LNCaP clone FGC (cell line): ENCODE measurements at regions not wholly inside any gene's neighbourhood (a gene's known extent, or its start where the extent isn't known, plus 50 kb on each side); places are given as distances from the start of the nearest gene placed in this dataset.

Experiments
- DNase-seq: peaks from one replicate; pipeline ENCODE4 v3.0.0-alpha.2; 2011; ENCODE audit warnings: low read depth
- H3K4me3 ChIP-seq: 2 replicates; pipeline ENCODE4 v1.5.1; 2011; ENCODE audit warnings: mild to moderate bottlenecking, low read depth, low read length, control low read depth
- CTCF ChIP-seq: IDR thresholded peaks from 2 replicates; pipeline ENCODE4 v1.5.1; 2012; ENCODE audit warnings: mild to moderate bottlenecking; ENCODE audit not compliant: control insufficient read depth, insufficient read depth; ENCODE audit errors: extremely low read depth

DNA sequence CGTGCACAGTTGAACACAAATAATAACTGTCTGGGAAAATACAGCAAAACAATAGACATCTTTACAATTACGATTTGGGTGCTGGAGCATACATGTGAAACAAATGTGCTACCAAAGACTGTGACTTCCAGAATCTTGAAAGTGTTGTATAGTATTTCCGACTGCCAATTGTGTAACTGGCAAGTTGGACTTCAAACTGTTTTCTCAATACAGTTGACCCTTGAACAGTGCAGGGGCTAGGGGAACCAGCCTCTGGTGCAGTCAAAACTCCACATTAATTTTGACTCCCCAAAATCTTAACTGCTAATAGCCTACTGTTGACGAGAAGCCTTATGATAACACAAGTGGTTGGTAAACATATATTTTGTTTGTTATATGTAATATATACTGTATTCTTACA, 904.2 kb downstream of the EPHA3 start:
- DNase-seq, result no peak
- no peak for TF ChIP-seq CTCF
- H3K4me3 ChIP-seq, result no peak overlapping the region

- no peak for DNase-seq
- no peak overlapping the region for H3K4me3 ChIP-seq
- TF ChIP-seq CTCF, result no peak
These were observed 904.6 kb downstream of the EPHA3 start for GRCh38 chr3:90011996-90012395.

GRCh38 chr3:90015688-90016356, 908.4 kb downstream of the EPHA3 start:
- H3K4me3 ChIP-seq, result no peak overlapping the region
- TF ChIP-seq CTCF, result no peak
- DNase-seq, result no peak

DNA sequence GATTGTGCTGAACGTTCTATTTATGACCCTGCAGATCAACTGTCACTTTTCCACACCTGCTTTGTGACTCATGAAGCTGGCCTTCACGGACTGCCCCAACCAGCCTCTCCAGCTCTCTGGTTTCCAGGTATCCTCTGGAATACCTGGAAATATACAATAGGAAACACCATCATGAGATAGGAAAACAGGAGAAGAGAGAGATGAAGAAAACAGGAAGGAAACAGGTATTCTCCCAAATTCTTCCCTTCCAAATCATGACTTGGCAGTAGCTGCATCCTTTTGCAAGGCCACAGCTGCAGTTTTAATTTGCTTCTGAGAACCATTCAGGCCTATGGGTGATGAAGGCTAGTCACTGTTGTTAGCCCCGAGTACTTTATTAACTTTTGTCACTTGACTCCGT, 909.1 kb downstream of the EPHA3 start:
- no peak for TF ChIP-seq CTCF
- H3K4me3 ChIP-seq, result no peak overlapping the region
- no peak for DNase-seq

DNA sequence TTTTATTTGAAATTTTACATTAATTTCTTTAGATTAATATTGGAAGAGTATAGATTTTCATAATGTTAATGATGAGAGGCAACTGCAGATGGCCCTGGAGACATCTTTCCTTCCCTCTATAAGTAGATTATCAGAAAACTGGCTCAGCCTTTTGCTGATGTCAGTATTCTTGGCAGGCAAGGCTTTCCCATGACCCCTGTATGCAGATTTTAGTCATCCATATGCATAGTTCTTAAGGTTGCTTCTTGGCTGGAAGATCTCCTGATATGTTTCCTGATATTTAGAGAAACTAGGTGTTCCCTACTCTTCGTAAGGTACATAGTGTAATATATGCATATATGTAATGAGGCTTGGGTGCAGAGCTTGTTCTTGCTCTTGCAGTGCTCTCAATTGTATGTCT, 911.4 kb downstream of the EPHA3 start:
- no peak for DNase-seq
- no peak for TF ChIP-seq CTCF
- no peak overlapping the region for H3K4me3 ChIP-seq

DNA sequence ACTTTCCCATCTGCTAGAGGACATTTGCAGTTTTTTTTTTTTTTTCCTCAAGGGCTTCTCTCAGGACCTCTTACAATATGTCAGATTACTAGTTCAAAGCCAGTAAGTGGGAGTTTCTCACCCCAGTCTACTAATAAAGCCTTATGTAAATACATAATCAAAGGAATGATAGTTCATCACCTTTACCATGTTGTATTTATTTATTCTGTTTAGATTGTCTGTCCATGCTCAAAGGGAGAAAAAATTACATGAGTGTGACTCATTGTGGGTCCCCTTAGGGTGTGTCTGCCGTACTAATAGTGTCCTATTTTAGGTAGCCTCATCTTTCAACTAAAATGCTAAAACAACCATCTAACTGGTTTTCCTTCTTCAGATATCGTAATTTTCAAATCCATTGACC, 917.6 kb downstream of the EPHA3 start:
- TF ChIP-seq CTCF, result no peak

GRCh38 chr3:90026406-90026805, 919.0 kb downstream of the EPHA3 start:
- no peak for DNase-seq
- no peak for TF ChIP-seq CTCF
- no peak overlapping the region for H3K4me3 ChIP-seq

More for the DNA sequence above, 917.6 kb downstream of the EPHA3 start:
- H3K4me3 ChIP-seq, result no peak overlapping the region
- no peak for DNase-seq
